Breast epithelium (tissue), 3 donors: ENCODE measurements at regions not wholly inside any gene's neighbourhood (a gene's known extent, or its start where the extent isn't known, plus 50 kb on each side); places are given as distances from the start of the nearest gene placed in this dataset.

Source experiments
- CTCF ChIP-seq, 3 donors: fragments of 450-650 bp; IDR thresholded peaks; one replicate each; pipeline ENCODE4 v1.5.1; 2016 to 2017; ENCODE audit warnings: antibody characterized with exemption in 3 of 3, mild to moderate bottlenecking in 3 of 3, moderate library complexity in 3 of 3
- POLR2A ChIP-seq: fragments of 450-650 bp; IDR thresholded peaks from one replicate; pipeline ENCODE4 v1.6.1; 2016; ENCODE audit warnings: antibody characterized with exemption, mild to moderate bottlenecking, moderate library complexity
- POLR2AphosphoS5 ChIP-seq, 3 donors: sonication (generic); formaldehyde crosslinking; IDR thresholded peaks; one replicate each; pipeline ENCODE4 v1.6.1; 2017; ENCODE audit warnings: antibody characterized with exemption in 3 of 3

- TF ChIP-seq POLR2AphosphoS5 (IDR thresholded peaks at IDR 0.05) (no peak), CTCF (IDR thresholded peaks at IDR 0.05) (no peak), POLR2A (no peak)
Measured at GRCh38 chr5:166788050-166788449, 1503.4 kb upstream of the WWC1 start.
